Mesendoderm (in vitro differentiated cells): ENCODE measurements at regions not wholly inside any gene's neighbourhood (a gene's known extent, or its start where the extent isn't known, plus 50 kb on each side); places are given as distances from the start of the nearest gene placed in this dataset.
"Not testable (repeated sequence)": the region's sequence is repeated elsewhere in the genome, so short reads cannot be mapped to it uniquely, and the experiment has no call there.

Source experiments
- DNase-seq: peaks from one replicate; pipeline ENCODE4 v3.0.0; 2013
- H2AK5ac ChIP-seq: 2 replicates; pipeline ENCODE4 v1.6.1; 2013; ENCODE audit warnings: low read length, inconsistent platforms
- H2BK120ac ChIP-seq: 2 replicates; pipeline ENCODE4 v1.6.1; 2013; ENCODE audit warnings: low read depth, mild to moderate bottlenecking, low read length, moderate library complexity, mixed read lengths
- H2BK15ac ChIP-seq: replicated peaks from 2 replicates; pipeline ENCODE4 v1.6.1; 2013; ENCODE audit warnings: low read depth, mild to moderate bottlenecking, moderate library complexity
- H2BK5ac ChIP-seq: 2 replicates; pipeline ENCODE4 v1.6.1; 2013; ENCODE audit warnings: low read length, inconsistent platforms
- H3K18ac ChIP-seq: 2 replicates; pipeline ENCODE4 v1.6.1; 2013; ENCODE audit warnings: mild to moderate bottlenecking, low read length, mixed read lengths
- H3K23ac ChIP-seq: one replicate; pipeline ENCODE4 v1.6.1; 2013; ENCODE audit warnings: low read length
- H3K27ac ChIP-seq: 2 replicates; pipeline ENCODE4 v1.5.1; 2013; ENCODE audit warnings: low read depth, mild to moderate bottlenecking, inconsistent platforms, low read length, moderate library complexity
- H3K27me3 ChIP-seq: 2 replicates; pipeline ENCODE4 v1.6.1; 2013; ENCODE audit warnings: low read length, control low read depth, mild to moderate bottlenecking, inconsistent platforms; ENCODE audit not compliant: insufficient read depth, poor library complexity
- H3K36me3 ChIP-seq: 2 replicates; pipeline ENCODE4 v1.6.1; 2013; ENCODE audit warnings: low read length, inconsistent platforms; ENCODE audit not compliant: control insufficient read depth, insufficient read depth
- H3K4ac ChIP-seq: one replicate; pipeline ENCODE4 v1.6.1; 2013; ENCODE audit warnings: low read depth, mild to moderate bottlenecking, low read length, moderate library complexity
- H3K4me1 ChIP-seq: 2 replicates; pipeline ENCODE4 v1.6.1; 2013; ENCODE audit warnings: low read depth, low read length, inconsistent platforms; ENCODE audit not compliant: control insufficient read depth
- H3K4me2 ChIP-seq: 2 replicates; pipeline ENCODE4 v1.6.1; 2013; ENCODE audit warnings: low read length
- H3K4me3 ChIP-seq: 2 replicates; pipeline ENCODE4 v1.5.1; 2013; ENCODE audit warnings: mild to moderate bottlenecking, low read length
- H3K56ac ChIP-seq: one replicate; pipeline ENCODE4 v1.6.1; 2013; ENCODE audit warnings: low read length
- H3K79me1 ChIP-seq: 2 replicates; pipeline ENCODE4 v1.6.1; 2013; ENCODE audit warnings: low read length, inconsistent platforms
- H3K79me2 ChIP-seq: 2 replicates; pipeline ENCODE4 v1.6.1; 2013; ENCODE audit warnings: mild to moderate bottlenecking, low read length; ENCODE audit not compliant: control insufficient read depth, insufficient read depth
- H3K9ac ChIP-seq: 2 replicates; pipeline ENCODE4 v1.6.1; 2013; ENCODE audit warnings: low read length, inconsistent platforms
- H4K5ac ChIP-seq: one replicate; pipeline ENCODE4 v1.6.1; 2013; ENCODE audit warnings: low read length
- H4K8ac ChIP-seq: one replicate; pipeline ENCODE4 v1.6.1; 2013; ENCODE audit warnings: low read depth, mild to moderate bottlenecking, control low read depth, low read length, moderate library complexity
- WGBS: extraction: QIAGEN DNeasy Blood & Tissue Kit; methylation state at CpG from one replicate; pipeline ENCODE4 v1.1.7; 2013; ENCODE audit warnings: low lambda C conversion rate, missing lambda C conversion rate; ENCODE audit not compliant: insufficient coverage; ENCODE audit errors: extremely low coverage; 5-methylcytosine and 5-hydroxymethylcytosine counted together

- not testable (repeated sequence) for H2BK120ac ChIP-seq, H3K27ac ChIP-seq, H2BK15ac ChIP-seq, H3K4me1 ChIP-seq, DNase-seq, H3K79me2 ChIP-seq, H3K4me3 ChIP-seq, H4K5ac ChIP-seq, H3K4ac ChIP-seq, H3K4me2 ChIP-seq, H3K79me1 ChIP-seq, H4K8ac ChIP-seq, H2AK5ac ChIP-seq, H3K23ac ChIP-seq, H3K9ac ChIP-seq, H3K27me3 ChIP-seq, H3K56ac ChIP-seq, H3K36me3 ChIP-seq, H2BK5ac ChIP-seq, H3K18ac ChIP-seq
- WGBS = no CpG with 5 or more reads among the region's 5 CpGs
These were observed 96.8 kb downstream of the TRIM69 start for GRCh38 chr15:44833081-44833480.

GRCh38 chr15:44833761-44834160 lies 97.4 kb downstream of the TRIM69 start:
- not testable (repeated sequence) for H3K4me3 ChIP-seq, H3K4me2 ChIP-seq, H3K4ac ChIP-seq, H3K18ac ChIP-seq, H2BK120ac ChIP-seq, H2BK15ac ChIP-seq, H3K56ac ChIP-seq, H3K9ac ChIP-seq, H2AK5ac ChIP-seq, H3K79me1 ChIP-seq, H2BK5ac ChIP-seq, H3K27me3 ChIP-seq, H4K8ac ChIP-seq, H4K5ac ChIP-seq, DNase-seq, H3K79me2 ChIP-seq, H3K4me1 ChIP-seq, H3K27ac ChIP-seq, H3K23ac ChIP-seq, H3K36me3 ChIP-seq
- WGBS = no CpG with 5 or more reads among the region's 4 CpGs

- not testable (repeated sequence) for H2BK5ac ChIP-seq, H3K27ac ChIP-seq, H3K4me2 ChIP-seq, H3K4me1 ChIP-seq, H4K8ac ChIP-seq, DNase-seq, H3K9ac ChIP-seq, H3K4me3 ChIP-seq, H2AK5ac ChIP-seq, H3K4ac ChIP-seq, H3K36me3 ChIP-seq, H3K79me1 ChIP-seq, H3K23ac ChIP-seq, H4K5ac ChIP-seq, H3K27me3 ChIP-seq, H2BK120ac ChIP-seq, H2BK15ac ChIP-seq, H3K18ac ChIP-seq, H3K56ac ChIP-seq, H3K79me2 ChIP-seq
- WGBS = no CpG with 5 or more reads among the region's 5 CpGs
These were observed 98.8 kb downstream of the TRIM69 start for GRCh38 chr15:44835082-44835481.

- Histone ChIP-seq H3K4ac (no peak overlapping the region), H3K79me2 (no peaks in the 10 kb centered on the region), H3K56ac (no peak overlapping the region), H4K8ac (no peak overlapping the region), H2BK15ac (no peak overlapping the region), H3K27ac (no peak overlapping the region), H2AK5ac (no peak overlapping the region), H2BK120ac (no peak overlapping the region), H3K79me1 (no peaks in the 10 kb centered on the region), H4K5ac (no peak overlapping the region), H3K36me3 (no peaks in the 10 kb centered on the region), H3K23ac (no peak overlapping the region), H3K4me1 (no peaks in the 10 kb centered on the region), H3K18ac (no peak overlapping the region), H3K4me3 (no peak overlapping the region), H3K9ac (no peak overlapping the region), H3K27me3 (no peaks in the 10 kb centered on the region), H2BK5ac (no peak overlapping the region), H3K4me2 (no peak overlapping the region)
- DNase-seq = no peak
- no CpG with 5 or more reads among the region's 4 CpGs for WGBS
These were observed 99.8 kb downstream of the TRIM69 start for GRCh38 chr15:44836094-44836493.

GRCh38 chr15:44838929-44839328 lies 102.6 kb downstream of the TRIM69 start:
- not testable (repeated sequence) for DNase-seq, H3K27ac ChIP-seq
- no CpG with 5 or more reads among the region's 3 CpGs for WGBS

GRCh38 chr15:44841762-44842161 lies 105.4 kb downstream of the TRIM69 start:
- H3K27me3 ChIP-seq, H3K9ac ChIP-seq, H3K79me2 ChIP-seq, H3K4me1 ChIP-seq, H3K23ac ChIP-seq, H2AK5ac ChIP-seq, H2BK5ac ChIP-seq, H2BK120ac ChIP-seq, H4K8ac ChIP-seq, H3K4me2 ChIP-seq, H3K18ac ChIP-seq, H3K4ac ChIP-seq, H3K27ac ChIP-seq, H3K36me3 ChIP-seq, DNase-seq, H3K79me1 ChIP-seq, H2BK15ac ChIP-seq, H4K5ac ChIP-seq, H3K4me3 ChIP-seq, H3K56ac ChIP-seq: not testable (repeated sequence)
- WGBS = no CpG with 5 or more reads among the region's 4 CpGs

More at GRCh38 chr15:44838929-44839328, 102.6 kb downstream of the TRIM69 start:
- H3K56ac ChIP-seq, H3K9ac ChIP-seq, H3K4me3 ChIP-seq, H2BK5ac ChIP-seq, H2BK15ac ChIP-seq, H3K18ac ChIP-seq, H3K23ac ChIP-seq, H4K5ac ChIP-seq, H3K27me3 ChIP-seq, H2AK5ac ChIP-seq, H3K79me1 ChIP-seq, H3K4me1 ChIP-seq, H3K4me2 ChIP-seq, H2BK120ac ChIP-seq, H3K79me2 ChIP-seq, H3K36me3 ChIP-seq, H4K8ac ChIP-seq, H3K4ac ChIP-seq: not testable (repeated sequence)
